GM13976 (cell line): ENCODE measurements at regions not wholly inside any gene's neighbourhood (a gene's known extent, or its start where the extent isn't known, plus 50 kb on each side); places are given as distances from the start of the nearest gene placed in this dataset.
"Not testable (repeated sequence)": the region's sequence is repeated elsewhere in the genome, so short reads cannot be mapped to it uniquely, and the experiment has no call there.

Experiments
- DNase-seq: peaks from one replicate; pipeline ENCODE4 v3.0.0; 2012; ENCODE audit warnings: low spot score
- in situ Hi-C: fragments of 300-500 bp; cut with MboI; formaldehyde crosslinking; loops from one replicate; pipeline ENCODE4 v1.12.0; 2022; ENCODE audit warnings: low sequenced_read_pairs, mixed read lengths, inconsistent platforms; ENCODE audit not compliant: unreplicated experiment
- TF ChIP-seq, protein P1 (sequence below): IDR thresholded peaks from 2 replicates; pipeline ENCODE4 v1.5.1; 2012; ENCODE audit warnings: borderline replicate concordance, mild to moderate bottlenecking; ENCODE audit not compliant: insufficient read depth; ENCODE audit errors: extremely low read depth, missing control alignments, control extremely low read depth

DNA sequence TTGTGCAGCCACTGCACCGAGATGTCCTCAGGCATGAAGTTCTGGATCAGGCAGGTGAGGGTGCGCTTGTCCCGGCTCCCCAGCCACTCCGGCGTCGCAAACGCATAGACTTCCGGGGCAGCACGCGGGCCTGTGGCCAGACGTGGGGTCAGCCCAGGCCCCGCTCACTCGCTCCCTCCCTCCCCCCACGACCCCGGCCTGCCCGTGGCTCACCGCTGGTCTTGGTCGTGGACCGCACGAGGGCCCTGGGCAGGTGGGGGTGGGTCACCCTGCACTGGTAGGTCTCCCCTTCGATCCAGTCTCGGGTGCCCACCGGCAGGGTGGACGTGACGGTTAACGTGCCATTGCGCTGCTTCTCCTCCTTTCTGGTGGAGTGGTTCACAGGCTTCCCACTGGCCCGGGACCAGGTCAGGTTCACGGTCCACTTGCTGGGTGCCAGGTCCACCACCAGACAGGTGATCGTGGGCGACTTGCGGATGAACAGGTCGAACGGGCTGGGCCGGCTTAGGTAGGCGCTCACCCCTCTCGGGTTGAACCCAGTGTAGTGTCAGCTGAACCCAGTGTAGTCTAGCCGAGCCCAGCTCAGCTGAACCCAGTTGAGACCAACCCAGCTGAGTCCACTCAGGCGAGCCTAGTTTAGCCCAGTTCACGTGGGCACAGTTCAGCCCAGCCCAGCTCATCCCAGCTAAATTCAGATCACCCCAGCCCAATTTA is 195.8 kb downstream of the TMEM121 start:
- in situ Hi-C loops, DNase-seq: not testable (repeated sequence)

DNA sequence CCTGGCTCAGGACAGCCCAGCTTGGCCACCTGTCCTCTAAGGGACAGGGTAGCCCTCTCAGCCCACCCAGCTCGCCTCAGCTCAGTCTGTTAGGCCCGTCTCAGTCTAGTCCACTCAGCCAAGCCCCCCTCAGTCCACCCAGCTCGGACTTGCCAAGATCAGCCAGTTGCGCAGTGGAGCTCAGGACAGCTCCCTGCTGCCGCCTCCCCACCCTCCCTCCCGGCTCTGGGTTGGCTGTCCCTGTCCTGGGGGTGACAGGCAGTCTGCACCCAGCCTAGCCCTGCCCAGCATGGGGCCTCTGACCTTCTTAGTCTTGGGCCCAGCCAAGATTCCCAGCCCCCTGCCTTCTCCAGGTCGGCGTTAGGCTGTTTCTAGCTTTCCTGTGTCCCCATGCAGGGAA is 196.9 kb downstream of the TMEM121 start:
- in situ Hi-C loops, DNase-seq: not testable (repeated sequence)

GRCh38 chr14:105723776-105724175 is 197.4 kb downstream of the TMEM121 start:
- DNase-seq, in situ Hi-C loops: not testable (repeated sequence)

DNA sequence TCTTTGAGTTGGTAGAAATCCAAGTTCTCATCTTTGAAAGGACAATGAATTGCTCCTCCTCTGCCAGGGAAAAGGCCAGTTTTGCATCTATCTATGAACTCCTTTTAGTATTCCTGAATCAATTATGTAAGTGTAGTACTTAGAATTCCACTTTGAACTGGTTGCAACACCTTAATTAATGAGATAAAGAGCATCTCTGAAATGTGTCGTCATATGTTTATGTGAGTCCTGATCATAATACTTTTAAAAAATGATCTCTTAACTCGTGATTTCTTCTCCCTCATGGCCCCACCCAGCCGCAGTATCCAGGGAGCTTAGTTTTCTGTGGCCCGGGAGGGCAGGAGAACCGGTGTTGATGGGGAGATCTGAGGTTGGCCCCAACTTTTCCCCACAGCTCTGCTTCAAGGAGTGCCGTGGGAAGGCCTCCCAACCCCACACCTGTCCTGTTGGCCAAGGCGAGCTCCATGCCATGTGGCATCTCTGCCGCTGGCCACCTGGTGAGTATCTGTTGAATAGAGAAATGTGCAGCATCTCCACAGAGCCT is 203.5 kb downstream of the TMEM121 start:
- DNase-seq: not testable (repeated sequence)

DNA sequence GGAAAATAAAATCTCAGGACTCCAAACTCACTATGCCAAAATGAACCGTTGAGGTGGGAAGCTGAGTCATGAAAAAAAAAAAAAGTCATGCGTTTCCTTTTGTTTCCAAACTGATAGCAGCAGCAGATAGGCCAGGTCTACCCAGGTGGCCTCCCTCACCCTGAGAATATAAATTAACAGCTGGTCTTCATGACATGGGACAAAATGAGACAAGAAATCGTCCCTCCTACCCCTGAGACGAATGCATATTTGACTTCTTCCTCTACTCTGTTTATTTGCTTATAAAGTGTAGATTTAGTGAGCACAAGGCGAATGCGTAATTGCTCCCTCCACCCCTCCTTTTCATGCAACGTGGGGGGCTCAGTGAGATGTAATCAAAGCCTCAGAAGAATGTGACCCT is 204.3 kb downstream of the TMEM121 start:
- DNase-seq, in situ Hi-C loops: not testable (repeated sequence)

More for the DNA sequence above, 203.5 kb downstream of the TMEM121 start:
- in situ Hi-C loops: not testable (repeated sequence)

GRCh38 chr14:105731221-105731985 is 205.0 kb downstream of the TMEM121 start:
- DNase-seq, in situ Hi-C loops: not testable (repeated sequence)

DNA sequence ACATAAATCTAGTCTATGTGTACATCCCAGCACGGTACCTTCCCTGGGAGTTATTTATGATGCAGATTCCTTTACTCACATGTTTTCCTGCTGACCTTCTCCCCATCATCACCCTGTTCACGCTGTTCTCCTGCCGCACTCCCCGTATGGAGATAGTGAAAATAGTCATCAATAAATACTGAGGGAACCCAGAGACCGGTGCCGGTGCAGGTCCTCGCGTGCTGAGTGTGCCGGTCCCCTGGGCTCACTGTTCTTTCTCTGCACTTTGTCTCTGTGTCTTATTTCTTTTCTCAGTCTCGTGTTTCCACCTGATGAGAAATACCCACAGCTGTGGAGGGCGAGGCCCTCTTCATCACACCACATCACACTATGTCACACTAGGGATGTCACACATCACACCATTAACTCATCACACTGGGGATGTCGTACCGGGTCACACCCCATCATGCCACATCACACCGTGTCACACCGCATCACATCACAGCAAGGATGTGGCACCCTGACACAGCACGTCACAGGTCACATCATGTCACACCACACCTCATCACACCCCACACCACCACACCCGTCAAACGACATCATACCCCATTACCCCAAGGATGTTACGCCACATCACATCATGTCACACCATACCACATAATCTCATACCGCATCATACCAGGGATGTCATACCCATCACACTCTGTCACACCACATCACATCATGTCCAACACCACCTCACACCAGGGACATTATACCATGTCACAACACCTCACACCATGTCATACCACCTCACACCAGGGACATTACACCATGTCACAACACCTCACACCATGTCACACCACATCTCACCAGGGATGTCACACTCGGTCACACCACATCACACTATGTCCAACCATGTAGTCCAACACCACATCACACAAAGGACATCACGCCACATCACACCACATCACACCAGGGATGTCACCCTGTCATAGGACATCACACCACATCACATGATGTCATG is 207.0 kb downstream of the TMEM121 start:
- in situ Hi-C loops: no loop called here
- TF ChIP-seq, protein P1, sequence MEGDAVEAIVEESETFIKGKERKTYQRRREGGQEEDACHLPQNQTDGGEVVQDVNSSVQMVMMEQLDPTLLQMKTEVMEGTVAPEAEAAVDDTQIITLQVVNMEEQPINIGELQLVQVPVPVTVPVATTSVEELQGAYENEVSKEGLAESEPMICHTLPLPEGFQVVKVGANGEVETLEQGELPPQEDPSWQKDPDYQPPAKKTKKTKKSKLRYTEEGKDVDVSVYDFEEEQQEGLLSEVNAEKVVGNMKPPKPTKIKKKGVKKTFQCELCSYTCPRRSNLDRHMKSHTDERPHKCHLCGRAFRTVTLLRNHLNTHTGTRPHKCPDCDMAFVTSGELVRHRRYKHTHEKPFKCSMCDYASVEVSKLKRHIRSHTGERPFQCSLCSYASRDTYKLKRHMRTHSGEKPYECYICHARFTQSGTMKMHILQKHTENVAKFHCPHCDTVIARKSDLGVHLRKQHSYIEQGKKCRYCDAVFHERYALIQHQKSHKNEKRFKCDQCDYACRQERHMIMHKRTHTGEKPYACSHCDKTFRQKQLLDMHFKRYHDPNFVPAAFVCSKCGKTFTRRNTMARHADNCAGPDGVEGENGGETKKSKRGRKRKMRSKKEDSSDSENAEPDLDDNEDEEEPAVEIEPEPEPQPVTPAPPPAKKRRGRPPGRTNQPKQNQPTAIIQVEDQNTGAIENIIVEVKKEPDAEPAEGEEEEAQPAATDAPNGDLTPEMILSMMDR: no peak
- DNase-seq: peak; percentile 10

DNA sequence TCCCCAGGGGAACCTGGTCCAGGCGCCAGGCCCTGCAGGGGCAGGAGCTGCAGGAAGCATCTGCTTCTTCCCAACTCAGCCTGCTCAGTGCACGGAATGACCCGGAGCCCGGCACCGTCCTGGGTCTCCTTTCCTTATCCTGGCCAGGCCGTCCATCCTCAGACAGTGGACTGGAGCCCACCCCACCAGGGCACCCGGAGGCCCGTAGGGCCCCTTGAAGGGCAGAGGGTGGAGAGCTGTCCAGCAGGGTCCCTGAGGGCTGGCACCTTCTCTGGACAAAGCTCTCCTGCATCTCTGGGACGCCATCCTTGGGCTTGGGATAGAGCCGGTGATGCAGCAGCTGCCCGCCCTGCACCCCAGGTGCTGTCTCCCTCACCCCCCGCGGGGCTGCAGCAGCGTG is 207.9 kb downstream of the TMEM121 start:
- DNase-seq, in situ Hi-C loops: not testable (repeated sequence)

- in situ Hi-C loops: not testable (repeated sequence)
These were observed 209.9 kb downstream of the TMEM121 start for GRCh38 chr14:105736331-105736730.

DNA sequence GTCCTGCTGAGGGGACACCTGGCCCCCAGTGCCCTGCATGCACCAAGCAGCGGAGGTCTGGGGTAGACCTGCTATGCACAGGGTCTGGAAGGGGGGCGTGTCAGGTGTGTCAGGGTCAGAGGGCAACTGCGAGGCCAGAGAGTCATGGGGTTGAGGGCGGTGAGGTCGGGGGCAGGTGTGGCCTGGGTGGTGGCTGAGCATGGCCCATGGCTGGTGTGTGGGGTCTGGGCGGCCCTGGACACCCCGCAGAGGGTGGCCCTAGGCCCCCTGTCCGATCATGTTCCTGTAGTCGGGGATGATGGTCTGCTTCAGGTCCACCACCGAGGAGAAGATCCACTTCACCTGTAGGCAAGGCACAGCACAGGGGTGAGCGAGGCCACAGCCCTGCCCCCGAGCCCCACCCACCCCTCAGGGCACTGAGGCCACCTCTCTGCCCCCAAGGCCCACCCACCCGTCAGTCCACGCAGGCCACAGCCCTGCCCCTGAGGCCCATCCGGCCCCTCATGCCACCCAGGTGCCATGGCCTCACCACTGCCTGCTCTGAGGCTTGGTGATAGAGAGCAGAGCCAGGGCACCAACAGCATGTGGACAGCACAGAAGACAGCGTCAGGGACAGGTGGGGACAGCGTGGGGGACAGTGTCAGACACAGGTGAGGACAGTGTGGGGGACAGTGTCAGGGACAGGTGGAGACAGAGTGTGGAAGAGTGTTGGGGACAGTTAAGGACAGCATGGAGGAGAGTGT is 211.3 kb downstream of the TMEM121 start:
- in situ Hi-C loops: no loop called here
- TF ChIP-seq, protein P1: no peak
- no peak for DNase-seq

More at GRCh38 chr14:105736331-105736730, 209.9 kb downstream of the TMEM121 start:
- DNase-seq: not testable (repeated sequence)
